ENCODE measurements at regions not wholly inside any gene's neighbourhood (a gene's known extent, or its start where the extent isn't known, plus 50 kb on each side); places are given as distances from the start of the nearest gene placed in this dataset.

- TF ChIP-seq CTCF (IDR thresholded peaks at IDR 0.05) (no peak), POLR2A (IDR thresholded peaks at IDR 0.05) (no peak)
Observed at GRCh38 chr10:62577666-62578291, 203.6 kb downstream of the ZNF365 start.

Data from right lobe of liver (tissue), 4 donors.